MM.1S (cell line): ENCODE measurements at regions not wholly inside any gene's neighbourhood (a gene's known extent, or its start where the extent isn't known, plus 50 kb on each side); places are given as distances from the start of the nearest gene placed in this dataset.

ENCODE experiments used
- DNase-seq: peaks from one replicate; pipeline ENCODE4 v3.0.0-alpha.2; 2015
- H2AFZ ChIP-seq: fragments of 300-600 bp; sonication (generic); 2 replicates; pipeline ENCODE4 v1.6.0; 2016; ENCODE audit warnings: antibody characterized with exemption, low read length
- H3F3A ChIP-seq: fragments of 300-600 bp; sonication (generic); 2 replicates; pipeline ENCODE4 v1.6.1; 2016; ENCODE audit warnings: mild to moderate bottlenecking, antibody characterized with exemption, low read length, moderate library complexity, mixed read lengths; ENCODE audit not compliant: insufficient read depth
- H3K27ac ChIP-seq: fragments of 300-600 bp; sonication (generic); 2 replicates; pipeline ENCODE4 v1.5.1; 2016; ENCODE audit warnings: mild to moderate bottlenecking, low read length
- H3K27me3 ChIP-seq: fragments of 300-600 bp; sonication (generic); replicated peaks from 2 replicates; pipeline ENCODE4 v1.6.0; 2016; ENCODE audit warnings: low read length; ENCODE audit not compliant: insufficient read depth
- H3K36me3 ChIP-seq: fragments of 300-600 bp; sonication (generic); replicated peaks from 2 replicates; pipeline ENCODE4 v1.6.1; 2016; ENCODE audit warnings: mild to moderate bottlenecking, low read length, mixed read lengths; ENCODE audit not compliant: insufficient read depth
- H3K4me1 ChIP-seq: fragments of 300-600 bp; sonication (generic); 2 replicates; pipeline ENCODE4 v1.6.1; 2016; ENCODE audit warnings: low read length, mixed read lengths
- H3K4me2 ChIP-seq: fragments of 300-600 bp; sonication (generic); 2 replicates; pipeline ENCODE4 v1.6.0; 2016; ENCODE audit warnings: low read depth, low read length
- H3K4me3 ChIP-seq: fragments of 300-600 bp; sonication (generic); 2 replicates; pipeline ENCODE4 v1.5.1; 2016; ENCODE audit warnings: low read length, mixed read lengths
- H3K79me2 ChIP-seq: fragments of 300-600 bp; sonication (generic); 2 replicates; pipeline ENCODE4 v1.6.1; 2016; ENCODE audit warnings: mixed run types, low read length, mixed read lengths
- H3K9ac ChIP-seq: fragments of 300-600 bp; sonication (generic); 2 replicates; pipeline ENCODE4 v1.6.1; 2016; ENCODE audit warnings: low read length, mixed read lengths
- H3K9me2 ChIP-seq: fragments of 300-600 bp; sonication (generic); replicated peaks from 2 replicates; pipeline ENCODE4 v1.6.1; 2016; ENCODE audit warnings: mild to moderate bottlenecking, low read length, mixed read lengths; ENCODE audit not compliant: insufficient read depth
- H3K9me3 ChIP-seq: fragments of 300-600 bp; sonication (generic); replicated peaks from 2 replicates; pipeline ENCODE4 v1.6.1; 2016; ENCODE audit warnings: mild to moderate bottlenecking, low read length, mixed read lengths; ENCODE audit not compliant: insufficient read depth
- H4K20me1 ChIP-seq: fragments of 300-600 bp; sonication (generic); 2 replicates; pipeline ENCODE4 v1.6.1; 2016; ENCODE audit warnings: mild to moderate bottlenecking, low read length, moderate library complexity, mixed read lengths; ENCODE audit not compliant: insufficient read depth
- EZH2 ChIP-seq: fragments of 300-600 bp; sonication (generic); optimal IDR thresholded peaks from 2 replicates; pipeline ENCODE3; 2017; ENCODE audit warnings: low read depth, mild to moderate bottlenecking, antibody characterized with exemption, low read length, mixed read lengths
- EZH2phosphoT487 ChIP-seq: fragments of 300-600 bp; sonication (generic); IDR thresholded peaks from 2 replicates; pipeline ENCODE4 v1.6.1; 2018; ENCODE audit warnings: antibody characterized with exemption, low read length
- TF ChIP-seq, protein P1 (sequence below): fragments of 300-600 bp; sonication (generic); IDR thresholded peaks from 2 replicates; pipeline ENCODE4 v1.5.1; 2016; ENCODE audit warnings: antibody characterized with exemption, low read length, mixed read lengths

DNA sequence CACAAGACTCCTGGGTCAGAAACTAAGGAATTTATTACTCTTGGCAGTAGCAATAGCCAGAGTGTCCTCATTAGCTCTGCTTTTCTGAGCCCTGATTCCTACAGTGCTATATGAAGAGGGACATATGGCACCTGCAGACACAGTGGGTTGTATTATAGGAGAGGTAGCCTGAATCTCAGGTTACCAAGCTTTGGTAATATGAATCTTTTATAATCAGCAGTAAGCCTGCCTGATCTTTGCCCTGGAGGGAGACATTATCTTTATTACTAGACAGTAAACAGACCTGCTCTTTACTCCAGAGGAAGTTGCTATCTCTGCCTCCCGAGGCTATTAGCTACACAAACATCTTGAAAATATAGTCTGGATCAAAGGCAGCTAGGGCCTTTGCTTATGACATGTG lies 62.5 kb upstream of the HOPX start:
- Histone ChIP-seq H2AFZ (no peak overlapping the region), H3K27ac (no peak overlapping the region), H3K9ac (no peak overlapping the region), H3K4me2 (no peak overlapping the region), H4K20me1 (no peaks in the 10 kb centered on the region), H3K4me1 (peaks cover 5% of the 10 kb centered on the region), H3K27me3 (no peaks in the 10 kb centered on the region), H3F3A (no peaks in the 10 kb centered on the region), H3K4me3 (no peak overlapping the region), H3K79me2 (no peaks in the 10 kb centered on the region), H3K9me3 (no peaks in the 10 kb centered on the region), H3K36me3 (no peaks in the 10 kb centered on the region), H3K9me2 (no peaks in the 10 kb centered on the region)
- no peak for DNase-seq
- TF ChIP-seq EZH2 (no peak), EZH2phosphoT487 (no peak)
- TF ChIP-seq, protein P1, sequence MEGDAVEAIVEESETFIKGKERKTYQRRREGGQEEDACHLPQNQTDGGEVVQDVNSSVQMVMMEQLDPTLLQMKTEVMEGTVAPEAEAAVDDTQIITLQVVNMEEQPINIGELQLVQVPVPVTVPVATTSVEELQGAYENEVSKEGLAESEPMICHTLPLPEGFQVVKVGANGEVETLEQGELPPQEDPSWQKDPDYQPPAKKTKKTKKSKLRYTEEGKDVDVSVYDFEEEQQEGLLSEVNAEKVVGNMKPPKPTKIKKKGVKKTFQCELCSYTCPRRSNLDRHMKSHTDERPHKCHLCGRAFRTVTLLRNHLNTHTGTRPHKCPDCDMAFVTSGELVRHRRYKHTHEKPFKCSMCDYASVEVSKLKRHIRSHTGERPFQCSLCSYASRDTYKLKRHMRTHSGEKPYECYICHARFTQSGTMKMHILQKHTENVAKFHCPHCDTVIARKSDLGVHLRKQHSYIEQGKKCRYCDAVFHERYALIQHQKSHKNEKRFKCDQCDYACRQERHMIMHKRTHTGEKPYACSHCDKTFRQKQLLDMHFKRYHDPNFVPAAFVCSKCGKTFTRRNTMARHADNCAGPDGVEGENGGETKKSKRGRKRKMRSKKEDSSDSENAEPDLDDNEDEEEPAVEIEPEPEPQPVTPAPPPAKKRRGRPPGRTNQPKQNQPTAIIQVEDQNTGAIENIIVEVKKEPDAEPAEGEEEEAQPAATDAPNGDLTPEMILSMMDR: no peak

DNA sequence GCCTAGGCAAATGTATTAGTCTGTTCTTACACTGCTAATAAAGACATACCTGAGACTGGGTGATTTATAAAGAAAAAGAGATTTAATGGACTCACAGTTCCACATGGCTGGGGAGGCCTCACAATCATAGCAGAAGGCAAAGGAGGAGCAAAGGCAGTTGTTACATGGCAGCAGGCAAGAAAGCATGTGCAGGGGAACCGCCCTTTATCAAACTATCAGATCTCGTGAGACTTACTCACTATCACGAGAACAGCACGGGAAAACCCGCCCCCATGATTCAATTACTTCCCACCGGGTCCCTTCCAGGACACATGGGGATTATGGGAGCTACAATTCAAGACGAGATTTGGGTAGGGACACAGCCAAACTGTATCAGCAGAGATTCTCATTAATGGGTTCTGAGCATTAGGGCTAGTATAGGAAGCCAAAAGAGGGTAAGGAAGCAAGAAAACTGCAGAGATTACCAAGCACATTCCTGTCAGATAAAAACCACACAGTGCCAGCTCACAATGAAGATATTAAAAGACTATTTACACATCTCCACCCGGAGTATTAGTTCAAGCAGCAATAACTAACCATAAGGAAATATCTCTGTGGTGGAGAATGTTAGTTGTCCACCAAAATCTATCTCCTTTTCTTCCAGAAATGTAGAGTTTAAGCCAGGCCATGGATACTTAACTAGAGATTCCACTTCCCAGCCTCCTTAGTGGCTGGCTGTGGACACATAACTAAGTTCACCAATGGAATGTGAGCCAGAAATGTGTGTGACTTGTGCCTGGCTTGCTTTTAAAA lies 61.2 kb upstream of the HOPX start:
- no peak overlapping the region for H2AFZ ChIP-seq

DNA sequence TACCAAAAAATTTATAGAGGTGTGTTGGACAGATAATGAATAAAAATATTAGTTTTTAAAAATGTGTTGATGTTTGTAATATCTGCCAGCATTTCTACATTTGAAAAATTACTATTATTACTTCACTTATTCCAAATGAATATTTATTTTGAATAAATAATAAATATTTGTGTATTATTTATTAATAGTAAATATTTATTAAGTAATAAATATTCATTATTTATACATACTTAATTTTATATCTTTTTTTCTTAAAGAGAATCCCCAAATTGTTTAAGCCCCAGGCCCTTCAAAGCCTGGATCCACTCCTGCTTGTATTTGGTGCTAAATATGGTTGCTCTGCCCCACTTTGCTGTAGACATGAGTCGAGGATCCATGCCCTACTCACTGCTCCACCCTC lies 60.5 kb upstream of the HOPX start:
- no peak overlapping the region for H3K4me3 ChIP-seq

More for the DNA sequence above, 61.2 kb upstream of the HOPX start:
- Histone ChIP-seq H3K27me3 (no peaks in the 10 kb centered on the region), H3K9ac (no peak overlapping the region), H3K9me3 (no peaks in the 10 kb centered on the region), H4K20me1 (no peaks in the 10 kb centered on the region), H3K9me2 (no peaks in the 10 kb centered on the region), H3K4me2 (no peak overlapping the region), H3F3A (no peaks in the 10 kb centered on the region), H3K79me2 (no peaks in the 10 kb centered on the region), H3K4me1 (peaks cover 5% of the 10 kb centered on the region), H3K27ac (no peak overlapping the region), H3K36me3 (no peaks in the 10 kb centered on the region), H3K4me3 (no peak overlapping the region)
- no peak for DNase-seq
- TF ChIP-seq, protein P1: no peak
- TF ChIP-seq EZH2phosphoT487: no peak
- TF ChIP-seq EZH2: no peak

DNA sequence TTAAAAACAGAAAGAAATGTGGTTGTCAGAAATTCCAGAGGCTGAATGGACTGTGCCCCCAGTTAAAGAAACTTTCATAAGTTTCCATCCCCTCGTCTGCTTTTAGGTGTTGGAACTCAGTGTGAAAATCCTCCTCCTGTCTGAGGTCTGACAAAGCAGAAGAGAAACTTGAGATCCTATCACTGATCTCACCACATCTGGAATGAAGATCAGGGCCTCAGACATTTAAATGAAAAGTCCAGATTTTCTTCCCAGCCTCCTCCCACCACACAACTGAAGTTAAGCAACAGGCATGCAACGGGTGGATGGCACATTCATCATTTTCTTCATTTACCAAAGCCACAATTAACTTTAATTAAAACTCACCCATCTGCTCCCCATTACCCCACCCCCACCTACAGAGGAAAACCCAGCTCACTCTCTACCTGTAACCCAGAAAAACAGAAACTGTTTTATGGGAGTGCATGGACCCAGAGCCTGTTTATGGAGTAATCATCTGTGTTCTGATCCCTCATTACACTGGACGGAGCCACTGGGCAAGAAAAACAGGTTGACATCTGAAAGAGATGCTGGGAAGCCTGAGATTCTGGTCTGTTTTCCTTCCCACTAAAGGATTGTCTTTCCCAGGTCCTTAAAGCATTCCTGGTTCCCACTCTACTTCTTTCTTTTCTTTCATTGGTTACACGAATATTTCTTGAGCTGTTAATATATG lies 58.1 kb upstream of the HOPX start:
- Histone ChIP-seq H3K27me3 (no peaks in the 10 kb centered on the region), H3K4me1 (peaks cover 5% of the 10 kb centered on the region), H3K79me2 (no peaks in the 10 kb centered on the region), H3K27ac (no peak overlapping the region), H3K9ac (no peak overlapping the region), H3K9me2 (no peaks in the 10 kb centered on the region), H3K4me3 (no peak overlapping the region), H3K4me2 (no peak overlapping the region), H4K20me1 (no peaks in the 10 kb centered on the region), H3K36me3 (no peaks in the 10 kb centered on the region), H3K9me3 (no peaks in the 10 kb centered on the region), H2AFZ (no peak overlapping the region), H3F3A (no peaks in the 10 kb centered on the region)
- no peak for TF ChIP-seq EZH2
- no peak for TF ChIP-seq EZH2phosphoT487
- no peak for DNase-seq

More for the DNA sequence above, 60.5 kb upstream of the HOPX start:
- no peak overlapping the region for H2AFZ ChIP-seq
- H3K79me2 ChIP-seq: no peaks in the 10 kb centered on the region
- H3K36me3 ChIP-seq: no peaks in the 10 kb centered on the region
- no peak for DNase-seq
- no peak overlapping the region for H3K4me2 ChIP-seq
- H3K27me3 ChIP-seq: no peaks in the 10 kb centered on the region
- peaks cover 5% of the 10 kb centered on the region for H3K4me1 ChIP-seq
- no peaks in the 10 kb centered on the region for H3K9me2 ChIP-seq
- no peaks in the 10 kb centered on the region for H3K9me3 ChIP-seq
- no peaks in the 10 kb centered on the region for H4K20me1 ChIP-seq
- H3K27ac ChIP-seq: no peak overlapping the region
- no peak overlapping the region for H3K9ac ChIP-seq
- H3F3A ChIP-seq: no peaks in the 10 kb centered on the region
- TF ChIP-seq EZH2phosphoT487: no peak
